Endothelial cell of umbilical vein (primary cell): ENCODE measurements at regions not wholly inside any gene's neighbourhood (a gene's known extent, or its start where the extent isn't known, plus 50 kb on each side); places are given as distances from the start of the nearest gene placed in this dataset.

ENCODE experiments used
- BruUV-seq: library from RNA; stranded (reverse); fragments of 400-500 nt; replicated peaks from 2 replicates; lab custom pipeline; 2021; lab: Mats Ljungman, UMichigan
- CTCF ChIA-PET: fragments of 300-600, 350-600 bp; sonication (Branson Sonifier 250); formaldehyde crosslinking; loops from one replicate; lab custom pipeline; 2021; ENCODE audit warnings: antibody characterized with exemption, inconsistent platforms; lab: Charles Lee
- POLR2A ChIA-PET: fragments of 300-600, 350-600 bp; sonication (Branson Sonifier 250); formaldehyde crosslinking; loops from one replicate; lab custom pipeline; 2021; ENCODE audit warnings: antibody characterized with exemption, inconsistent platforms; lab: Charles Lee
- DNase-seq: peaks from one replicate; pipeline ENCODE4 v3.0.0-alpha.2; 2011; ENCODE audit warnings: low read depth, low spot score
- FAIRE-seq: peaks from 2 replicates; lab custom pipeline; 2011; peaks lifted over from hg19 to GRCh38; lab: Jason Lieb, UNC
- H2AFZ ChIP-seq: 2 replicates; pipeline ENCODE4 v1.6.0; 2012; ENCODE audit warnings: low read depth, low read length, control low read depth, inconsistent platforms
- H3K27ac ChIP-seq: 2 replicates; pipeline ENCODE4 v1.5.1; 2011; ENCODE audit warnings: low read depth, mild to moderate bottlenecking, control low read depth, low read length, moderate library complexity; ENCODE audit not compliant: insufficient read depth
- H3K27me3 ChIP-seq, 2 experiments: 2 replicates each; pipeline versions ENCODE4 v1.6.0 to v1.6.1; 2011; ENCODE audit warnings: low read length in 2 of 2, mixed read lengths in 1 of 2; ENCODE audit not compliant: control insufficient read depth in 2 of 2, insufficient read depth in 2 of 2
- H3K36me3 ChIP-seq, 2 experiments: 2 replicates in 1 of 2; 3 replicates in 1 of 2; pipeline ENCODE4 v1.5.1; 2011; ENCODE audit warnings: low read length in 2 of 2, mild to moderate bottlenecking in 1 of 2, moderate library complexity in 1 of 2; ENCODE audit not compliant: control insufficient read depth in 2 of 2, insufficient read depth in 2 of 2; ENCODE audit errors: extremely low read depth in 1 of 2
- H3K4me1 ChIP-seq: 3 replicates; pipeline ENCODE4 v1.5.1; 2011; ENCODE audit warnings: mild to moderate bottlenecking, low read length; ENCODE audit not compliant: control insufficient read depth, insufficient read depth; ENCODE audit errors: extremely low read depth
- H3K4me2 ChIP-seq: 2 replicates; pipeline ENCODE4 v1.6.1; 2011; ENCODE audit warnings: low read length, control low read depth, mixed read lengths; ENCODE audit not compliant: insufficient read depth
- H3K4me3 ChIP-seq, 3 experiments: fragments of 200-600 bp in 1 of 3; sonication (generic), shearing (Covaris generic) in 1 of 3; replicated peaks in 1 of 3; 2 replicates each; pipeline ENCODE4 v1.5.1; 2011 to 2016; ENCODE audit warnings: control low read depth in 3 of 3, low read length in 3 of 3, mild to moderate bottlenecking in 2 of 3, inconsistent platforms in 1 of 3, low read depth in 1 of 3, moderate library complexity in 1 of 3; ENCODE audit not compliant: insufficient read depth in 1 of 3
- H3K79me2 ChIP-seq: 2 replicates; pipeline ENCODE4 v1.6.0; 2012; ENCODE audit warnings: low read length, inconsistent platforms; ENCODE audit not compliant: control insufficient read depth, insufficient read depth
- H3K9ac ChIP-seq: replicated peaks from 2 replicates; pipeline ENCODE3; 2011; ENCODE audit warnings: low read length, control low read depth; ENCODE audit not compliant: insufficient read depth; ENCODE audit errors: extremely low read depth
- H3K9me1 ChIP-seq: replicated peaks from 3 replicates; pipeline ENCODE4 v1.6.0; 2011; ENCODE audit warnings: mild to moderate bottlenecking, low read length; ENCODE audit not compliant: control insufficient read depth, insufficient read depth; ENCODE audit errors: extremely low read depth
- H3K9me3 ChIP-seq: replicated peaks from 2 replicates; pipeline ENCODE4 v1.5.1; 2012; ENCODE audit warnings: low read length, inconsistent platforms; ENCODE audit not compliant: control insufficient read depth, insufficient read depth
- H4K20me1 ChIP-seq: replicated peaks from 2 replicates; pipeline ENCODE3; 2011; ENCODE audit warnings: mild to moderate bottlenecking, low read length; ENCODE audit not compliant: control insufficient read depth, insufficient read depth; ENCODE audit errors: extremely low read depth
- EZH2 ChIP-seq: IDR thresholded peaks from 2 replicates; pipeline ENCODE4 v1.6.1; 2012; ENCODE audit warnings: borderline replicate concordance, low read depth, mild to moderate bottlenecking, moderate library complexity, low read length, inconsistent platforms; ENCODE audit not compliant: severe bottlenecking
- FOS ChIP-seq: IDR thresholded peaks from 2 replicates; pipeline ENCODE4 v1.6.1; 2011; ENCODE audit warnings: mild to moderate bottlenecking, low read length, moderate library complexity, borderline replicate concordance; ENCODE audit not compliant: insufficient read depth
- GATA2 ChIP-seq: IDR thresholded peaks from 2 replicates; pipeline ENCODE4 v1.7.0; 2011; ENCODE audit warnings: low read depth, mild to moderate bottlenecking, moderate library complexity, mixed read lengths, low read length; ENCODE audit not compliant: insufficient read length, insufficient read depth
- JUN ChIP-seq: IDR thresholded peaks from 2 replicates; pipeline ENCODE4 v1.6.1; 2011; ENCODE audit warnings: borderline replicate concordance, low read depth; ENCODE audit not compliant: insufficient read length, insufficient read depth
- MYC ChIP-seq: IDR thresholded peaks from one replicate; pipeline ENCODE4 v1.6.1; 2011; ENCODE audit warnings: mild to moderate bottlenecking, low read depth, low read length
- POLR2A ChIP-seq: IDR thresholded peaks from 2 replicates; pipeline ENCODE4 v1.6.1; 2012; ENCODE audit warnings: low read depth, mild to moderate bottlenecking, control low read depth, low read length
- POLR2AphosphoS5 ChIP-seq: IDR thresholded peaks from 2 replicates; pipeline ENCODE4 v1.6.1; 2012; ENCODE audit warnings: low read depth, mild to moderate bottlenecking, control low read depth, low read length, moderate library complexity; ENCODE audit not compliant: insufficient read depth
- dilution Hi-C: fragments of 300-500 bp; cut with MboI; formaldehyde crosslinking; loops from one replicate; pipeline ENCODE4 v1.15.0; 2019; ENCODE audit warnings: low sequenced_read_pairs; ENCODE audit not compliant: extremely low pct_ligation_motif_present
- intact Hi-C: fragments of 100-400 bp; cut with micrococcal nuclease; formaldehyde crosslinking; loops from one replicate; pipeline ENCODE4 v1.10.0; 2022
- TF ChIP-seq, protein P1 (sequence below): IDR thresholded peaks from 2 replicates; pipeline ENCODE4 v1.6.1; 2011; ENCODE audit not compliant: insufficient read depth, insufficient read length
- TF ChIP-seq, protein P2 (sequence below), 2 donors: IDR thresholded peaks; 1 replicate in 1 of 2; 2 replicates in 1 of 2; pipeline ENCODE4 v1.5.1; 2011; ENCODE audit warnings: low read length in 2 of 2, mild to moderate bottlenecking in 2 of 2, moderate library complexity in 2 of 2, control low read depth in 1 of 2, inconsistent platforms in 1 of 2, low read depth in 1 of 2; ENCODE audit not compliant: insufficient read depth in 1 of 2; ENCODE audit errors: extremely low read depth in 1 of 2

DNA sequence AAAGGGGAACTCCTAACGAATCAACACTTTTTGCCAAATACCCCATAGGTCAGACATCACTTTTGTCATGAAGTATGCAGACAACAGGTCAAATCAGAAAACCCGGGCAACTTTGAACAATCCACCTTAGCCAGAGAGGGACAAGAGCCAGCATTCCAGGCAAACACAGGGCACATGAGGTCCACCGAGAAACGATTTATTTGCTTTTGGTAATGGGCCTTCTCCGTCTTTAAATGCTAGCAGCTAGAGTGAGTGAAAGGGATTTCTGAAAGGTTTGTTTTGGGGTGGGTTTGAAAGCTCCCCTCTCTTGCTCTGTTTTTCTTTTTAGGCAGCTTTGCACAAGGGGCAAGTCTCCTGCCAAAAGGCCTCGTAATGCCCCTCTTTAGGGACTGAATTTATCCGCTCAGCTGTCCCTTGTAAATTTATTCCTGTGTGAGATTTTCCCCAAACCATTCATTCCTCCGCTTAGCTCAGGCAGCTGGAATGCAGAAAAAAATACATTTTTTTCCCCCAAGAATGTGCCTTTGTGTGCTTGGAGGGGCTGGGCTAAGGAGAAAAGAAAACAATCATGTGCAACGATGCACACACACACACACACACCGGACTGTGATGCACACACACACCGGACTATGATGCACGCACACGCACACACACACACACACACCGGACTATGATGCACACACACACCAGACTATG lies 196.9 kb downstream of the SNX19 start:
- Histone ChIP-seq H3K79me2 (no peaks in the 10 kb centered on the region), H3K4me2 (no peak overlapping the region), H2AFZ (no peak overlapping the region), H3K9me1 (no peaks in the 10 kb centered on the region), H3K4me1 (peaks cover 8% of the 10 kb centered on the region), H3K27me3 (peaks cover 3 to 5% of the 10 kb centered on the region in 2 experiments), H3K9me3 (no peaks in the 10 kb centered on the region), H4K20me1 (no peaks in the 10 kb centered on the region), H3K9ac (no peak overlapping the region), H3K27ac (no peak overlapping the region), H3K4me3 (no peak overlapping the region), H3K36me3 (no peaks in the 10 kb centered on the region)
- DNase-seq: no peak
- dilution Hi-C loops (no loop called here), intact Hi-C loops (no loop called here)
- ChIA-PET POLR2A (no interaction called here), CTCF (no interaction called here)
- FAIRE-seq: no peak
- no TSS peak for BruUV-seq
- TF ChIP-seq POLR2A (no peak), POLR2AphosphoS5 (no peak), EZH2 (no peak), MYC (no peak), FOS (no peak), JUN (no peak), GATA2 (no peak)
- TF ChIP-seq, protein P1, sequence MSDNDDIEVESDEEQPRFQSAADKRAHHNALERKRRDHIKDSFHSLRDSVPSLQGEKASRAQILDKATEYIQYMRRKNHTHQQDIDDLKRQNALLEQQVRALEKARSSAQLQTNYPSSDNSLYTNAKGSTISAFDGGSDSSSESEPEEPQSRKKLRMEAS: no peak
- TF ChIP-seq, protein P2, sequence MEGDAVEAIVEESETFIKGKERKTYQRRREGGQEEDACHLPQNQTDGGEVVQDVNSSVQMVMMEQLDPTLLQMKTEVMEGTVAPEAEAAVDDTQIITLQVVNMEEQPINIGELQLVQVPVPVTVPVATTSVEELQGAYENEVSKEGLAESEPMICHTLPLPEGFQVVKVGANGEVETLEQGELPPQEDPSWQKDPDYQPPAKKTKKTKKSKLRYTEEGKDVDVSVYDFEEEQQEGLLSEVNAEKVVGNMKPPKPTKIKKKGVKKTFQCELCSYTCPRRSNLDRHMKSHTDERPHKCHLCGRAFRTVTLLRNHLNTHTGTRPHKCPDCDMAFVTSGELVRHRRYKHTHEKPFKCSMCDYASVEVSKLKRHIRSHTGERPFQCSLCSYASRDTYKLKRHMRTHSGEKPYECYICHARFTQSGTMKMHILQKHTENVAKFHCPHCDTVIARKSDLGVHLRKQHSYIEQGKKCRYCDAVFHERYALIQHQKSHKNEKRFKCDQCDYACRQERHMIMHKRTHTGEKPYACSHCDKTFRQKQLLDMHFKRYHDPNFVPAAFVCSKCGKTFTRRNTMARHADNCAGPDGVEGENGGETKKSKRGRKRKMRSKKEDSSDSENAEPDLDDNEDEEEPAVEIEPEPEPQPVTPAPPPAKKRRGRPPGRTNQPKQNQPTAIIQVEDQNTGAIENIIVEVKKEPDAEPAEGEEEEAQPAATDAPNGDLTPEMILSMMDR (IDR thresholded peaks at IDR 0.05; ENCODE audit: extremely low read depth in 1 of 2, insufficient read depth in 1 of 2, low read depth in 1 of 2, low read length in 2 of 2): no peak
